ENCODE measurements at regions not wholly inside any gene's neighbourhood (a gene's known extent, or its start where the extent isn't known, plus 50 kb on each side); places are given as distances from the start of the nearest gene placed in this dataset.

- DNase-seq (ENCODE audit: low read depth), result no peak
Observed at GRCh38 chr18:78363556-78364387, 615.8 kb upstream of the SALL3 start.

- DNase-seq (ENCODE audit: low read depth), result no peak
Observed at GRCh38 chr18:78364388-78364960, 615.1 kb upstream of the SALL3 start.

- no peak for DNase-seq (ENCODE audit: low read depth)
Observed at GRCh38 chr18:78367996-78368395, 611.6 kb upstream of the SALL3 start.

- DNase-seq (ENCODE audit: low read depth), result no peak
Observed at GRCh38 chr18:78368726-78369125, 610.9 kb upstream of the SALL3 start.

- DNase-seq (ENCODE audit: low read depth), result no peak
Observed at GRCh38 chr18:78376046-78376445, 603.6 kb upstream of the SALL3 start.

- no peak for DNase-seq (ENCODE audit: low read depth)
Observed at GRCh38 chr18:78378403-78378802, 601.2 kb upstream of the SALL3 start.

- no peak for DNase-seq (ENCODE audit: low read depth)
Observed at GRCh38 chr18:78378983-78379382, 600.6 kb upstream of the SALL3 start.

- DNase-seq (ENCODE audit: low read depth), result no peak
Observed at GRCh38 chr18:78390348-78390951, 589.2 kb upstream of the SALL3 start.

- DNase-seq (ENCODE audit: low read depth), result no peak
Observed at GRCh38 chr18:78390952-78391348, 588.7 kb upstream of the SALL3 start.

GRCh38 chr18:78393086-78393862 is 586.3 kb upstream of the SALL3 start:
- no peak for DNase-seq (ENCODE audit: low read depth)

GRCh38 chr18:78396077-78396476 is 583.5 kb upstream of the SALL3 start:
- DNase-seq (ENCODE audit: low read depth), result no peak

- DNase-seq (ENCODE audit: low read depth), result no peak
Observed at GRCh38 chr18:78396756-78397155, 582.9 kb upstream of the SALL3 start.

GRCh38 chr18:78399992-78400503 is 579.6 kb upstream of the SALL3 start:
- no peak for DNase-seq (ENCODE audit: low read depth)

GRCh38 chr18:78402440-78402839 is 577.2 kb upstream of the SALL3 start:
- no peak for DNase-seq (ENCODE audit: low read depth)

- no peak for DNase-seq (ENCODE audit: low read depth)
Observed at GRCh38 chr18:78402966-78403365, 576.7 kb upstream of the SALL3 start.

- DNase-seq (ENCODE audit: low read depth), result no peak
Observed at GRCh38 chr18:78403371-78403770, 576.2 kb upstream of the SALL3 start.

- DNase-seq (ENCODE audit: low read depth), result no peak
Observed at GRCh38 chr18:78405763-78406162, 573.9 kb upstream of the SALL3 start.

GRCh38 chr18:78406743-78407465 is 572.7 kb upstream of the SALL3 start:
- no peak for DNase-seq (ENCODE audit: low read depth)

GRCh38 chr18:78407466-78407844 is 572.2 kb upstream of the SALL3 start:
- no peak for DNase-seq (ENCODE audit: low read depth)

GRCh38 chr18:78408623-78409022 is 571.0 kb upstream of the SALL3 start:
- DNase-seq (ENCODE audit: low read depth), result no peak

- no peak for DNase-seq (ENCODE audit: low read depth)
Observed at GRCh38 chr18:78410094-78410786, 569.4 kb upstream of the SALL3 start.
